ENCODE measurements at regions not wholly inside any gene's neighbourhood (a gene's known extent, or its start where the extent isn't known, plus 50 kb on each side); places are given as distances from the start of the nearest gene placed in this dataset.

DNA sequence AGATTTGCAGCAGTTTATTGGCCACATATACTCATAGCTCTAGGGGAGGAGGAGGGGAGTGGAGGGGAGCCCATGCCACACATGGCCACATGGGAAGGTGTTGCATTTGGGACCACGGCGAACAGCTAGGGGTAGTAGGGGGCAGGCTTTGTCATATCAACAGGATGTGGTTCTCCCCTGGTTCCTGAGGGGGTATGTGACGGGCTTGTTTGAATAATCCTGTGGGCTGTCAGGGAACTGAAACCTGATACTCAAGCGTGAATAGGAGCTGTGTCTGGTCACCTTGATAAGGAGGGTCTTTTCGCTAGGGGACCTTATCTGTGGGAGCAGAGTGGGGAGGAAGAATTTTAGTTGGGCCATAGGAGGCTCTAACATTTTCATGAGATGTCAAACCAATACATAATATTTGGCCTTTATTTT, 264.7 kb downstream of the CTH start (continued):
- TF ChIP-seq, protein P1, sequence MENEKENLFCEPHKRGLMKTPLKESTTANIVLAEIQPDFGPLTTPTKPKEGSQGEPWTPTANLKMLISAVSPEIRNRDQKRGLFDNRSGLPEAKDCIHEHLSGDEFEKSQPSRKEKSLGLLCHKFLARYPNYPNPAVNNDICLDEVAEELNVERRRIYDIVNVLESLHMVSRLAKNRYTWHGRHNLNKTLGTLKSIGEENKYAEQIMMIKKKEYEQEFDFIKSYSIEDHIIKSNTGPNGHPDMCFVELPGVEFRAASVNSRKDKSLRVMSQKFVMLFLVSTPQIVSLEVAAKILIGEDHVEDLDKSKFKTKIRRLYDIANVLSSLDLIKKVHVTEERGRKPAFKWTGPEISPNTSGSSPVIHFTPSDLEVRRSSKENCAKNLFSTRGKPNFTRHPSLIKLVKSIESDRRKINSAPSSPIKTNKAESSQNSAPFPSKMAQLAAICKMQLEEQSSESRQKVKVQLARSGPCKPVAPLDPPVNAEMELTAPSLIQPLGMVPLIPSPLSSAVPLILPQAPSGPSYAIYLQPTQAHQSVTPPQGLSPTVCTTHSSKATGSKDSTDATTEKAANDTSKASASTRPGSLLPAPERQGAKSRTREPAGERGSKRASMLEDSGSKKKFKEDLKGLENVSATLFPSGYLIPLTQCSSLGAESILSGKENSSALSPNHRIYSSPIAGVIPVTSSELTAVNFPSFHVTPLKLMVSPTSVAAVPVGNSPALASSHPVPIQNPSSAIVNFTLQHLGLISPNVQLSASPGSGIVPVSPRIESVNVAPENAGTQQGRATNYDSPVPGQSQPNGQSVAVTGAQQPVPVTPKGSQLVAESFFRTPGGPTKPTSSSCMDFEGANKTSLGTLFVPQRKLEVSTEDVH (IDR thresholded peaks at IDR 0.05; ENCODE audit: low read depth, partially characterized antibody): no peak
- TF ChIP-seq DMBX1 (CRISPR knock-in tag; IDR thresholded peaks at IDR 0.05; ENCODE audit: borderline replicate concordance): peak; percentile 76; the same call in 1 of the 2 replicates
- no peak for TF ChIP-seq ERF (CRISPR knock-in tag; IDR thresholded peaks at IDR 0.05)
- TF ChIP-seq, protein P2, sequence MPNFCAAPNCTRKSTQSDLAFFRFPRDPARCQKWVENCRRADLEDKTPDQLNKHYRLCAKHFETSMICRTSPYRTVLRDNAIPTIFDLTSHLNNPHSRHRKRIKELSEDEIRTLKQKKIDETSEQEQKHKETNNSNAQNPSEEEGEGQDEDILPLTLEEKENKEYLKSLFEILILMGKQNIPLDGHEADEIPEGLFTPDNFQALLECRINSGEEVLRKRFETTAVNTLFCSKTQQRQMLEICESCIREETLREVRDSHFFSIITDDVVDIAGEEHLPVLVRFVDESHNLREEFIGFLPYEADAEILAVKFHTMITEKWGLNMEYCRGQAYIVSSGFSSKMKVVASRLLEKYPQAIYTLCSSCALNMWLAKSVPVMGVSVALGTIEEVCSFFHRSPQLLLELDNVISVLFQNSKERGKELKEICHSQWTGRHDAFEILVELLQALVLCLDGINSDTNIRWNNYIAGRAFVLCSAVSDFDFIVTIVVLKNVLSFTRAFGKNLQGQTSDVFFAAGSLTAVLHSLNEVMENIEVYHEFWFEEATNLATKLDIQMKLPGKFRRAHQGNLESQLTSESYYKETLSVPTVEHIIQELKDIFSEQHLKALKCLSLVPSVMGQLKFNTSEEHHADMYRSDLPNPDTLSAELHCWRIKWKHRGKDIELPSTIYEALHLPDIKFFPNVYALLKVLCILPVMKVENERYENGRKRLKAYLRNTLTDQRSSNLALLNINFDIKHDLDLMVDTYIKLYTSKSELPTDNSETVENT (CRISPR knock-in tag; IDR thresholded peaks at IDR 0.05): no peak
- TF ChIP-seq SP1 (CRISPR knock-in tag; IDR thresholded peaks at IDR 0.05): 0 out of 2 replicates have a peak, but pooled peaks have one; percentile 26
- TF ChIP-seq, protein P3, sequence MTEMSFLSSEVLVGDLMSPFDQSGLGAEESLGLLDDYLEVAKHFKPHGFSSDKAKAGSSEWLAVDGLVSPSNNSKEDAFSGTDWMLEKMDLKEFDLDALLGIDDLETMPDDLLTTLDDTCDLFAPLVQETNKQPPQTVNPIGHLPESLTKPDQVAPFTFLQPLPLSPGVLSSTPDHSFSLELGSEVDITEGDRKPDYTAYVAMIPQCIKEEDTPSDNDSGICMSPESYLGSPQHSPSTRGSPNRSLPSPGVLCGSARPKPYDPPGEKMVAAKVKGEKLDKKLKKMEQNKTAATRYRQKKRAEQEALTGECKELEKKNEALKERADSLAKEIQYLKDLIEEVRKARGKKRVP (CRISPR knock-in tag; IDR thresholded peaks at IDR 0.05): no peak
- TF ChIP-seq U2AF2 (optimal IDR thresholded peaks at IDR 0.05; ENCODE audit: low read depth, low read length): no peak
- TF ChIP-seq SP2 (IDR thresholded peaks at IDR 0.05; ENCODE audit: extremely low read depth, low read depth, low read length, poor library complexity, severe bottlenecking): no peak
- TF ChIP-seq ELF2 (CRISPR knock-in tag; IDR thresholded peaks at IDR 0.05): no peak
- no peak for TF ChIP-seq HNRNPK (IDR thresholded peaks at IDR 0.05; ENCODE audit: low read depth, low read length, poor library complexity, severe bottlenecking)
- no peak for TF ChIP-seq ZNF12 (CRISPR knock-in tag; IDR thresholded peaks at IDR 0.05)
- TF ChIP-seq NFXL1 (CRISPR knock-in tag; IDR thresholded peaks at IDR 0.05): no peak
- no peak for TF ChIP-seq ZNF212 (CRISPR knock-in tag; IDR thresholded peaks at IDR 0.05)
- no peak for TF ChIP-seq SIN3B (IDR thresholded peaks at IDR 0.05; ENCODE audit: low read depth)
- TF ChIP-seq TCFL5 (CRISPR knock-in tag; conservative IDR thresholded peaks at IDR 0.05): no peak
- TF ChIP-seq BACH1 (tag; IDR thresholded peaks at IDR 0.05): no peak
- TF ChIP-seq, protein P4, sequence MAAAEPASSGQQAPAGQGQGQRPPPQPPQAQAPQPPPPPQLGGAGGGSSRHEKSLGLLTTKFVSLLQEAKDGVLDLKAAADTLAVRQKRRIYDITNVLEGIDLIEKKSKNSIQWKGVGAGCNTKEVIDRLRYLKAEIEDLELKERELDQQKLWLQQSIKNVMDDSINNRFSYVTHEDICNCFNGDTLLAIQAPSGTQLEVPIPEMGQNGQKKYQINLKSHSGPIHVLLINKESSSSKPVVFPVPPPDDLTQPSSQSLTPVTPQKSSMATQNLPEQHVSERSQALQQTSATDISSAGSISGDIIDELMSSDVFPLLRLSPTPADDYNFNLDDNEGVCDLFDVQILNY (CRISPR knock-in tag; IDR thresholded peaks at IDR 0.05): no peak
- TF ChIP-seq ZKSCAN1 (IDR thresholded peaks at IDR 0.05; ENCODE audit: low read depth, low read length): no peak
- TF ChIP-seq HDAC8 (tag; IDR thresholded peaks at IDR 0.05): no peak
- TF ChIP-seq SETDB1 (IDR thresholded peaks at IDR 0.05; ENCODE audit: low read length): no peak
- TF ChIP-seq PHF8 (IDR thresholded peaks at IDR 0.05; ENCODE audit: borderline replicate concordance, low read length): no peak
- peak; percentile 88 for TF ChIP-seq MTA1 (IDR thresholded peaks at IDR 0.05; ENCODE audit: borderline replicate concordance)
- TF ChIP-seq, protein P5, sequence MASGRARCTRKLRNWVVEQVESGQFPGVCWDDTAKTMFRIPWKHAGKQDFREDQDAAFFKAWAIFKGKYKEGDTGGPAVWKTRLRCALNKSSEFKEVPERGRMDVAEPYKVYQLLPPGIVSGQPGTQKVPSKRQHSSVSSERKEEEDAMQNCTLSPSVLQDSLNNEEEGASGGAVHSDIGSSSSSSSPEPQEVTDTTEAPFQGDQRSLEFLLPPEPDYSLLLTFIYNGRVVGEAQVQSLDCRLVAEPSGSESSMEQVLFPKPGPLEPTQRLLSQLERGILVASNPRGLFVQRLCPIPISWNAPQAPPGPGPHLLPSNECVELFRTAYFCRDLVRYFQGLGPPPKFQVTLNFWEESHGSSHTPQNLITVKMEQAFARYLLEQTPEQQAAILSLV (tag; IDR thresholded peaks at IDR 0.05): no peak

Measured in K562 (cell line).